Type B pancreatic cell (in vitro differentiated cells): ENCODE measurements at regions not wholly inside any gene's neighbourhood (a gene's known extent, or its start where the extent isn't known, plus 50 kb on each side); places are given as distances from the start of the nearest gene placed in this dataset.
"Not testable (repeated sequence)": the region's sequence is repeated elsewhere in the genome, so short reads cannot be mapped to it uniquely, and the experiment has no call there.

Source experiments
- DNase-seq: peaks from one replicate; pipeline ENCODE4 v3.0.0; 2021; ENCODE audit warnings: mixed read lengths; ENCODE audit not compliant: unreplicated experiment; ENCODE audit errors: extremely low spot score
- H3K27ac Mint-ChIP-seq: 2 replicates; pipeline ENCODE4 v1.8.0; 2021; ENCODE audit warnings: mild to moderate bottlenecking, mixed read lengths
- H3K27me3 Mint-ChIP-seq: 2 replicates; pipeline ENCODE4 v1.8.0; 2021; ENCODE audit warnings: mixed read lengths
- H3K36me3 Mint-ChIP-seq: 2 replicates; pipeline ENCODE4 v1.8.0; 2021; ENCODE audit warnings: mixed read lengths
- H3K4me1 Mint-ChIP-seq: one replicate; pipeline ENCODE4 v1.8.0; 2021; ENCODE audit warnings: mixed read lengths; ENCODE audit not compliant: unreplicated experiment
- H3K4me3 Mint-ChIP-seq: 2 replicates; pipeline ENCODE4 v1.8.0; 2021; ENCODE audit warnings: mild to moderate bottlenecking, mixed read lengths
- H3K9me3 Mint-ChIP-seq: 2 replicates; pipeline ENCODE4 v1.8.0; 2021; ENCODE audit warnings: mixed read lengths
- CTCF ChIP-seq: fragments of 200-600 bp; sonication (generic); conservative IDR thresholded peaks from 2 replicates; pipeline ENCODE4 v1.5.0; 2021; ENCODE audit warnings: antibody characterized with exemption, mild to moderate bottlenecking

GRCh38 chr2:242043538-242044312, 174.2 kb downstream of the RTP5 start:
- H3K4me1 Mint-ChIP-seq = peaks cover 7% of the 10 kb centered on the region
- TF ChIP-seq CTCF = no peak
- H3K9me3 Mint-ChIP-seq = no peaks in the 10 kb centered on the region
- no peak overlapping the region for H3K27ac Mint-ChIP-seq
- no peak overlapping the region for H3K4me3 Mint-ChIP-seq
- DNase-seq = no peak
- H3K27me3 Mint-ChIP-seq = peaks cover 34% of the 10 kb centered on the region
- no peaks in the 10 kb centered on the region for H3K36me3 Mint-ChIP-seq

- Mint-ChIP-seq H3K9me3 (no peaks in the 10 kb centered on the region), H3K4me3 (no peak overlapping the region), H3K4me1 (peaks cover 7% of the 10 kb centered on the region), H3K27me3 (peaks cover 40% of the 10 kb centered on the region), H3K27ac (no peak overlapping the region), H3K36me3 (no peaks in the 10 kb centered on the region)
- no peak for DNase-seq
- TF ChIP-seq CTCF = no peak
These were observed 174.7 kb downstream of the RTP5 start for GRCh38 chr2:242044313-242044590.

GRCh38 chr2:242045596-242046144, 176.1 kb downstream of the RTP5 start:
- peaks cover 52% of the 10 kb centered on the region for H3K27me3 Mint-ChIP-seq
- not testable (repeated sequence) for H3K36me3 Mint-ChIP-seq, DNase-seq, H3K4me1 Mint-ChIP-seq, H3K4me3 Mint-ChIP-seq, H3K27ac Mint-ChIP-seq, H3K9me3 Mint-ChIP-seq

- H3K36me3 Mint-ChIP-seq = no peaks in the 10 kb centered on the region
- DNase-seq = no peak
- H3K4me1 Mint-ChIP-seq = peaks cover 7% of the 10 kb centered on the region
- no peak for TF ChIP-seq CTCF
- no peak overlapping the region for H3K4me3 Mint-ChIP-seq
- peaks cover 57% of the 10 kb centered on the region for H3K27me3 Mint-ChIP-seq
- H3K27ac Mint-ChIP-seq = no peak overlapping the region
- H3K9me3 Mint-ChIP-seq = no peaks in the 10 kb centered on the region
These were observed 176.8 kb downstream of the RTP5 start for GRCh38 chr2:242046206-242046826.

- Mint-ChIP-seq H3K9me3 (no peaks in the 10 kb centered on the region), H3K36me3 (no peaks in the 10 kb centered on the region), H3K27ac (no peak overlapping the region), H3K4me3 (no peak overlapping the region), H3K4me1 (peaks cover 7% of the 10 kb centered on the region), H3K27me3 (peaks cover 65% of the 10 kb centered on the region)
- TF ChIP-seq CTCF = no peak
- no peak for DNase-seq
These were observed 178.4 kb downstream of the RTP5 start for GRCh38 chr2:242047963-242048362.

- Mint-ChIP-seq H3K4me1 (peaks cover 5% of the 10 kb centered on the region), H3K4me3 (no peak overlapping the region), H3K27ac (no peak overlapping the region), H3K27me3 (peaks cover 66% of the 10 kb centered on the region), H3K36me3 (no peaks in the 10 kb centered on the region), H3K9me3 (no peaks in the 10 kb centered on the region)
- no peak for TF ChIP-seq CTCF
- no peak for DNase-seq
These were observed 178.9 kb downstream of the RTP5 start for GRCh38 chr2:242048479-242048878.

GRCh38 chr2:242049492-242049891, 180.0 kb downstream of the RTP5 start:
- not testable (repeated sequence) for H3K36me3 Mint-ChIP-seq, H3K9me3 Mint-ChIP-seq, H3K4me3 Mint-ChIP-seq, H3K27ac Mint-ChIP-seq, H3K4me1 Mint-ChIP-seq, DNase-seq
- H3K27me3 Mint-ChIP-seq = peaks cover 69% of the 10 kb centered on the region
